ENCODE measurements at regions not wholly inside any gene's neighbourhood (a gene's known extent, or its start where the extent isn't known, plus 50 kb on each side); places are given as distances from the start of the nearest gene placed in this dataset.

DNA sequence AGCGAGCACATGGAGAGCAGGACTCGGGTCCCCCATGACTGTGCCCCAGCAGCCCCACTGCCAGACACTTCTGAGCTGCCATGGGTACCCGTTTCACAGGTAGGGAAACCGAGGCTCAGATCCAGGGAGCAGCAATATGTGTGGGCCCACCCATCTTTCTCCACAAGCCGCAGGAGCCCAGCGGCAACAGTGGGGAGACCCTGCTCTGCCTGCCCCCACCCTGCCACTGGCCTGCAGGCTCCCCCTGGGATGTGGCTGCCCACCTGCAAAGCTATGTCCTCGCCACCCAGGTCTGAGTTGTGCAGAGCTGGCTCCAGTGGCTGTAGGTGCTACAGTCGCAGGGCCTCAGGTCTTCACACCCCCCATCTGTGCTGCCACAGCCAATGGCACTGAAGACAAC, 50.6 kb upstream of the C1QTNF9B start:
- intact Hi-C loops (cut with DNase I) = no loop called here
- TF ChIP-seq, protein P1, sequence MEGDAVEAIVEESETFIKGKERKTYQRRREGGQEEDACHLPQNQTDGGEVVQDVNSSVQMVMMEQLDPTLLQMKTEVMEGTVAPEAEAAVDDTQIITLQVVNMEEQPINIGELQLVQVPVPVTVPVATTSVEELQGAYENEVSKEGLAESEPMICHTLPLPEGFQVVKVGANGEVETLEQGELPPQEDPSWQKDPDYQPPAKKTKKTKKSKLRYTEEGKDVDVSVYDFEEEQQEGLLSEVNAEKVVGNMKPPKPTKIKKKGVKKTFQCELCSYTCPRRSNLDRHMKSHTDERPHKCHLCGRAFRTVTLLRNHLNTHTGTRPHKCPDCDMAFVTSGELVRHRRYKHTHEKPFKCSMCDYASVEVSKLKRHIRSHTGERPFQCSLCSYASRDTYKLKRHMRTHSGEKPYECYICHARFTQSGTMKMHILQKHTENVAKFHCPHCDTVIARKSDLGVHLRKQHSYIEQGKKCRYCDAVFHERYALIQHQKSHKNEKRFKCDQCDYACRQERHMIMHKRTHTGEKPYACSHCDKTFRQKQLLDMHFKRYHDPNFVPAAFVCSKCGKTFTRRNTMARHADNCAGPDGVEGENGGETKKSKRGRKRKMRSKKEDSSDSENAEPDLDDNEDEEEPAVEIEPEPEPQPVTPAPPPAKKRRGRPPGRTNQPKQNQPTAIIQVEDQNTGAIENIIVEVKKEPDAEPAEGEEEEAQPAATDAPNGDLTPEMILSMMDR (IDR thresholded peaks at IDR 0.05) = no peak
- WGBS = 86% methylated on average over 5 of the region's 8 CpGs
- no peaks in the 10 kb centered on the region for H3K4me1 ChIP-seq
- H3K36me3 ChIP-seq = no peaks in the 10 kb centered on the region
- no peak overlapping the region for H3K4me3 ChIP-seq
- DNase-seq (ENCODE audit: extremely low spot score) = no peak
- no peak overlapping the region for H3K27ac ChIP-seq (replicated peaks in 1 of 4)
- no peaks in the 10 kb centered on the region for H3K9me3 ChIP-seq
- H3K27me3 ChIP-seq = peaks cover 0 to 36% (median 0%) of the 10 kb centered on the region in 4 donors

DNA sequence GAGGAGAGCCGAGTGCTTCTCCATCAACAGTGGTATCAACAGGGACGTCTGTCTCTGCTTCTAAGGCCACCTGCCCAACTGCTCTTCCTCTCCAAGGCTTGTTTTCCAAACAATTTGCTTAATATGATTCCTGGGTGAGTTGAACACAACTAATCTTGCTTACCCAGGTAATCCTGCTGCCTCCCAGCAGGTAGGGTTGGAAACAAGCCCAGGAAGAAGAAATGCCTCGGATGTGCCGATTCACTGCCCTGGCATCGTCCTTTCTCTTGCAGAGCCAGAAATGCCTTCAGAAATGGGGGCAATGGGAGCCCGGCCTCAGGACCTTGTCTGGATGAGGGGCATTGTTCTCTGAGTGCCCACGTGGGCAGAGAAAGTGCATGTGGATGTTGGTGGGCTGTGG, 51.9 kb upstream of the C1QTNF9B start:
- no peak for DNase-seq (ENCODE audit: extremely low spot score)
- Histone ChIP-seq H3K27me3 (peaks cover 0 to 43% (median 0%) of the 10 kb centered on the region in 4 donors), H3K36me3 (no peaks in the 10 kb centered on the region), H3K4me1 (no peaks in the 10 kb centered on the region), H3K27ac (replicated peaks in 1 of 4) (no peak overlapping the region), H3K4me3 (no peak overlapping the region), H3K9me3 (no peaks in the 10 kb centered on the region)
- intact Hi-C loops (cut with DNase I) = no loop called here
- TF ChIP-seq POLR2AphosphoS5 (IDR thresholded peaks at IDR 0.05) = no peak
- TF ChIP-seq, protein P1 (IDR thresholded peaks at IDR 0.05) = no peak
- no peak for TF ChIP-seq EP300 (IDR thresholded peaks at IDR 0.05)
- TF ChIP-seq POLR2A (IDR thresholded peaks at IDR 0.05; ENCODE audit: low read depth) = no peak
- WGBS = 91% methylated on average over 7 of the region's 7 CpGs

DNA sequence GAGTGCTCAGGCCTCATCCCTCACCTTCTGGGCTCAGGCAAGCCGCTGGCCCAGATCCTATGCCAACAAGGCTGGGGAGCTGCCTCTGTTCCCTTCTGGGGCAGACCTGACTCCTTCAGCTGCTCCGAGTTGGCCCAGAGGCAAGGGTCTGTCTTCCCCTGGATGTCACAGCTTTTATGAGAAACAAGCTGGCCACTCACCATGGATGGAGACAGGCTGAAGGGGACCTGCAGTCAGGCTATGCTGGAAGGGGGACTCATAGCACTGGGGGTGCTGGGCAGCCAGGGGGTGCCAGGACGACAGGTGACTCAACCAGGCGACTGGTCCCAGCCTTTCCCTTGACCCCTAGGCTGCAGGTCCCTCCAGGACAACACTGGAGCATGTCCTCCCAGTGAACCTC, 52.4 kb upstream of the C1QTNF9B start:
- WGBS = 92% methylated on average over 2 of the region's 4 CpGs
- TF ChIP-seq EP300 (IDR thresholded peaks at IDR 0.05) = no peak
- TF ChIP-seq POLR2AphosphoS5 (IDR thresholded peaks at IDR 0.05) = no peak
- no peak for TF ChIP-seq POLR2A (IDR thresholded peaks at IDR 0.05; ENCODE audit: low read depth)
- TF ChIP-seq, protein P1 (IDR thresholded peaks at IDR 0.05) = no peak
- Histone ChIP-seq H3K27ac (replicated peaks in 1 of 4) (no peak overlapping the region), H3K4me1 (no peaks in the 10 kb centered on the region), H3K9me3 (no peaks in the 10 kb centered on the region), H3K4me3 (no peak overlapping the region), H3K36me3 (no peaks in the 10 kb centered on the region), H3K27me3 (peaks cover 0 to 43% (median 0%) of the 10 kb centered on the region in 4 donors)
- intact Hi-C loops (cut with DNase I) = no loop called here
- DNase-seq (ENCODE audit: extremely low spot score) = no peak

DNA sequence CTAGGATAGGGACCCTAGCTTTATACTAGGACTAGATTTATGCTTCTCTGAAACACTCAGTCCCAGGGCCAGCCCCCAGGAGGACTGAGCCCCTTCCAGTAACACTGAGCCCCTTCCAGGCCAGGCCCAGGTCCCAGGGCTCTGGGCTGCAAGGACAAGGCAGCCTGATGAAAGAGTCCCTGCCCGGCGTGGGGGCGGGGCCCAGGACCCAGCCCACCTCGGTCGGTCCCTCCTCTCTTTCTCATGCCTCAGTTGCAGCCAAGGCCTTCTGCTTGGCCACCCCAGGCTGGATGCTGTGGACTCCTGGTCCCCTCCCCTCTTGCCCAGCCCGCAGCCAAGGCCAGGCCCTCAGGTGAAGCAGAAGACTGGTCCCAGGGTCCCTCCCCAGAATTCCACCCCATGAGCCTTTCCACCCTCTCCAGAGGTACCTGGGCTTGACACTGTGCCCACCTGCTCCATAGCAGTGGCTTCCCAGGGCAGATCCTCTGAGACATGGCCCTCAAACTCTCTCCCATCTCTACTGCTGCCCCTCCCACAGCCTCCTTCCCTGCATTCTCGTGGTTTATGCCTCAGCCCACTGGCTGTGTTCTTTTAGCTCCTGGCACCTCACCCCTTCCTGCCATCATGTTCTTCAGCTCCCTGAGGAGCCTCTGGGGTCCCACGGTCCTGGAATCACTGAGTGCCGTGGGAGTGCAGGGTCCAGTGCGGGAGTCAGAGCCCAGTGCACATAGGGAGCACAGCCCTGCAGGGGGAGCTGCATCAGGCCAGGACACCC, 53.6 kb upstream of the C1QTNF9B start:
- no peak for DNase-seq (ENCODE audit: extremely low spot score)
- peaks cover 0 to 37% (median 0%) of the 10 kb centered on the region in 4 donors for H3K27me3 ChIP-seq
- H3K36me3 ChIP-seq = no peaks in the 10 kb centered on the region
- intact Hi-C loops (cut with DNase I) = no loop called here
- no peaks in the 10 kb centered on the region for H3K9me3 ChIP-seq
- H3K4me3 ChIP-seq = no peak overlapping the region
- H3K4me1 ChIP-seq = no peaks in the 10 kb centered on the region
- H3K27ac ChIP-seq (replicated peaks in 1 of 4) = no peak overlapping the region
- no peak for TF ChIP-seq EP300 (IDR thresholded peaks at IDR 0.05)
- TF ChIP-seq, protein P1 (IDR thresholded peaks at IDR 0.05) = no peak
- TF ChIP-seq POLR2A (IDR thresholded peaks at IDR 0.05; ENCODE audit: low read depth) = no peak
- TF ChIP-seq POLR2AphosphoS5 (IDR thresholded peaks at IDR 0.05) = no peak
- WGBS = 93% methylated on average over 10 of the region's 10 CpGs

DNA sequence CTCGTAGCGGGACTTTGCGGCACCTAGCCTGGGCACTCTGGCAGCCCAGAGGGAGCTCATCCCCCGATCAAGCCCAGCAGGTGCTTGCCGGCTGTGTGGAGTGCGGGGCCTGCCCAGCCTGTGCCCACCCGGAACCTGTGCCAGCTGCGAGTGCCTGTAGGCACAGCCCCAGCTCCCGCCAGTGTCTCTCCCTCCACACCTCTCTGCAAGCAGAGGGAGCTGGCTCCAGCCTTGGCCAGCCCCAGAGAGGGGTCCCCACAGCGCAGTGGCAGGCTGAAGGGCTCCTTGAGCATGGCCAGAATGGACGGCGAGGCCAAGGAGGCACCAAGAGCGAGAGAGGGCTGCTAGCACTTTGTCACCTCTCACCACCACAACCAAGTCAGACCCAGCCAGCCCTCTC, 55.5 kb upstream of the C1QTNF9B start:
- TF ChIP-seq POLR2AphosphoS5 (IDR thresholded peaks at IDR 0.05) = no peak
- TF ChIP-seq POLR2A (IDR thresholded peaks at IDR 0.05; ENCODE audit: low read depth) = no peak
- TF ChIP-seq, protein P1 (IDR thresholded peaks at IDR 0.05) = no peak
- TF ChIP-seq EP300 (IDR thresholded peaks at IDR 0.05) = no peak
- H3K36me3 ChIP-seq = no peaks in the 10 kb centered on the region
- WGBS = 100% methylated on average over 4 of the region's 13 CpGs

More for the DNA sequence above, 55.5 kb upstream of the C1QTNF9B start:
- Histone ChIP-seq H3K4me1 (no peaks in the 10 kb centered on the region), H3K9me3 (no peaks in the 10 kb centered on the region), H3K27ac (replicated peaks in 1 of 4) (no peak overlapping the region), H3K27me3 (peaks cover 0 to 18% (median 0%) of the 10 kb centered on the region in 4 donors), H3K4me3 (no peak overlapping the region)
- intact Hi-C loops (cut with DNase I) = no loop called here
- DNase-seq (ENCODE audit: extremely low spot score) = no peak

Measured in esophagus muscularis mucosa (tissue), 4 donors.